ENCODE measurements at regions not wholly inside any gene's neighbourhood (a gene's known extent, or its start where the extent isn't known, plus 50 kb on each side); places are given as distances from the start of the nearest gene placed in this dataset.

- no peak for TF ChIP-seq POLR2A (IDR thresholded peaks at IDR 0.05)
- no peak for TF ChIP-seq CTCF (IDR thresholded peaks at IDR 0.05)
- no peak for TF ChIP-seq EP300 (IDR thresholded peaks at IDR 0.05)
Observed at GRCh38 chr3:80767604-80768003, 993.8 kb downstream of the GBE1 start.

Data from ovary (tissue), 3 donors.